HS-5 (cell line): ENCODE measurements at regions not wholly inside any gene's neighbourhood (a gene's known extent, or its start where the extent isn't known, plus 50 kb on each side); places are given as distances from the start of the nearest gene placed in this dataset.

Experiments used
- DNase-seq: peaks from one replicate; pipeline ENCODE4 v3.0.0-alpha.2; 2012; ENCODE audit warnings: low read depth

DNA sequence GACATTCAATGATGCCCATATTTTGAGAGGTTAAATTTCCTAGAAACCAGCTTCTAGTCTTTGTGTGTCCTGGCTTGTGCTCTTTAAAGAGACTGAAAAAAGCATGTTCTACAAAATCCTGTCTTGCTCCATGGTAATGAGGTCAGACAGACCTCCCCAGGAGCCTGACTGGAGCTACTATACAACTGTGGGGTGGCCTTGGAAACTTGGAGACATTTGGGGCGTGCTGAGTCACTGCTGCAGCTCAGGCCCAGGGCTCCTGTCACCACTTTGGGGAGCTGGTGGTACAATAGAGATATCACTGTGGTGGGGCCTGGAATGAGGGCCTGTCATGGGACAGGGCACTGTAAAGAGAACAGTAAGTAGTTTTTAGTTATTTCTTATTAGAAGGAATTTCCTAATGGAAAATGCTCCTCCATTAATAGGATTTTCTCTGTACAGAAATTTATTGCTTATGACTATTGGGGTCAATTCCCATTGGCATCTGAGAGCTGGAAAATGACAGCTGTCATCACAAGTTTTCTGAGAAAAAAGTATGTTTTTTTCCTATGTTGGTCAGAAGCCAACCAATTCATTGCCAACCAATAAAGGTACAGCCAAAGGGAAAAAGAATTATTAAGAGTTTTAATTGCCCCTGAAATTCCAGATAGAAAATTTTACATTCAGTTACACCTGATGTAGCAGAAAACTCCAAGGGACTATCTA, 207.4 kb upstream of the JADE1 start:
- DNase-seq: no peak

- peak; percentile 89 for DNase-seq
These were observed 208.3 kb upstream of the JADE1 start for GRCh38 chr4:128600996-128601871.

- no peak for DNase-seq
These were observed 209.1 kb upstream of the JADE1 start for GRCh38 chr4:128600410-128600809.

DNA sequence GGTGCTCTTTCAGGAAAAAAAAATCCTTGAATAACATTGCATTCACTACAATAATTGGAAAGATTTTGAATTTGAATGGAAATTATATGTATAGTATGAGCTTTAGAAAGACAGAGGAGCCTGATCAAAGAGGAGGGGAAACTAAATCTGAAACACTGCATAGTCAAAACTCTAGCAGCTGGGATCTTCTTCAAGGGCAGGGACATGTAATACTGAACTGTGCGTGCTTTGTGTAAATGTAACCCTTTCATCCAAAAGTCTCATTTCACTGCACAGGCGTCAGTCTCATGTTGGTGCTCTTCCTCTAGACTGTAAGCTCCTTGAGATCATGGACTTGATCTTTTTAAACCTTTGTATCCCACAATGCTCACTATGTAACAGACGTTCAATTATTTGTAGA, 212.0 kb upstream of the JADE1 start:
- no peak for DNase-seq

DNA sequence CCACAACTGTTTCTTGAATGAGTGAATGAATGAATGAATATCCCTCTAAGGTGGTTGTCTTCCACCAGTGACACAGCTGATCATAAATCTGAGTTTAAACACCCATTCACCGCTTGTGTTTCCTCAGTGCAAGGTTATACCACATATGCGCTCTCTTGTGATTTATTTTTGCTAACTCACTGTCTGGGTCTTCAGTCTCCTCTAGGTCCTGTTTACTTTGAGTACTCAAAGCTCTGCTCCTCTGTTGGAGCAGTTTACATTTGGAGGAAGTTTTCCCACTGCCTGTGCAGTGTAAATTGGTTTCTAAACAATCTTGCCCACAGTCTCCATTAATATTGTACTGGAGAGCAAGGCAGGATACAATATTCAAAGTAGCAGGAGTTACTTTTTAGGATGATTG, 212.6 kb upstream of the JADE1 start:
- DNase-seq: no peak

DNA sequence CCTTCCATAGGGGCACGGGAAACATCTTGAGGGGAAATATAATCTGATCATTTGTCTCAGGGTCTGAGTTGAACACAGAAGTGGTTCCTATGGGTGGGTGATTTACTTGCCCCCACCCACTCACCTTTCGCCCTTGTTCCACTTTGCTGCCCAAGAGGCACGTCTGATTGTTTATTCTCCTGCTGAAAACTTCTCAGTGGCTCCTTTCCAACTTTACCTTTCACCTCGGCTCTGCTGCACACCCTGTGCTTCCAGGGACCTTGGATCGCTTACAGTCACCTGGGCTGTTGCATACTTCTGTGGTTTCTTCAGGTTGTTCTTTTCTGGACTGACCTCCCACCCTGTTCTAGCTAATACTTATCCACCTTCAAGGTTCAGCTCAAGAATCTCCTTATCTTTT, 213.4 kb upstream of the JADE1 start:
- no peak for DNase-seq

- DNase-seq: no peak
These were observed 218.0 kb upstream of the JADE1 start for GRCh38 chr4:128591482-128591881.

DNA sequence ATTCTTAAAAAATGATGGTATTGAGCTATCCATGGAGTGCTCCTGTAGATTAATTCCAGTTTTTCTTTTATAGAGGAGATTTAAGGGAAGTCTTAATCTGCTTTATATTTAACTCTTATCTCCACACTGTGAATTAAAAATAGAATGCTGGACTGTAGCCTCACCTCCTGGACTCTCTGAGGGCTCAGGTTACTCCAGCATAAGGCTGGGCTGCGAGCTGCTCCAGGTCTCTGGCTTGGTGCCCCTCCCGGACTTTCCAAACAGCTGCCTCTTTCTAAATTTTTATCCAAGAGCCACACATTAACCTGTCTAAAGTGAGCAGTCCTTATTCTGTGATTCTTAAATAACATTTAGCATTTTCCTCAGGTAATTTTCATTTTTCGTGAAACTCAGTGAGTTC, 218.7 kb upstream of the JADE1 start:
- no peak for DNase-seq

GRCh38 chr4:128590034-128590740, 219.3 kb upstream of the JADE1 start:
- DNase-seq: no peak

- no peak for DNase-seq
These were observed 220.0 kb upstream of the JADE1 start for GRCh38 chr4:128589384-128589965.

DNA sequence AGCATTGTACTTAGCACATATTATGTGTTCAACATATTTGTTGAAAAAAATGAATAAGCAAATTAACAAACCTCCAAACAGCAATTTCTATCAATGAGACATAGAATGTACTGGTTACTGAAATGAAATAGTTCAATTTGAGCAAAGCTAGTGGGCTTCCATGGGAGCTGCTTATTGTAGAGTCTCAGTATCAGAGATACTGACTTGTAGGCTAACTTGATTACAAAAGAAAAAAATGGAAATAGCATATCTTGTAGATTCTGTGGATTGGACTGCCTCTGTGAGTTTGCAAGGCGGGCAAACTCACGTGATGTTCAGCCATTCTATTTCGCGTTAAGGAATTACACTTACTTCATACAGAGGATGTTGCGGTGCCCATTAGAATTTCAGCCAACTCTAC, 222.1 kb upstream of the JADE1 start:
- DNase-seq: no peak

- no peak for DNase-seq
These were observed 225.5 kb upstream of the JADE1 start for GRCh38 chr4:128583753-128584712.

DNA sequence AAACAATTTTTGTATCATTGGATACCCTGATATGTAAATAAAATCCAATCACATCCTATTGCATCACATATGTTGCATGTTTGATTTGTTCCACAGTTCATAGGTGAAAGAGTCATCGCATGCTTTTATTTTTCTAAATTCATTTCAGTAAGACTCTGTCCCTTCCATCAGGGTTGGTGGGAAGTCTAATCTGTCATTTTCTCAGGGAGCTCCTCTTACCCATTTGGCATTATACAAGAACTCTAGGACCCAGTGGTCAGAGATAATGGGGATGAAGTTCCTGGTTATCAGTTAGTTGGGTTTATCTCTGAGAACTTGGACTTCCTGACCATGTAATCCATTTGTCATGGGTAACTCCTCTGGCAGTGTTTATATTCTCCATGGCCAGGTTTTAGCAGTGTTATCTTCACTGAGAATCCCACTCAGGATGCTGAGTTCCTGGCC, 227.1 kb upstream of the JADE1 start:
- no peak for DNase-seq

GRCh38 chr4:128579154-128579853, 230.2 kb upstream of the JADE1 start:
- DNase-seq: no peak

DNA sequence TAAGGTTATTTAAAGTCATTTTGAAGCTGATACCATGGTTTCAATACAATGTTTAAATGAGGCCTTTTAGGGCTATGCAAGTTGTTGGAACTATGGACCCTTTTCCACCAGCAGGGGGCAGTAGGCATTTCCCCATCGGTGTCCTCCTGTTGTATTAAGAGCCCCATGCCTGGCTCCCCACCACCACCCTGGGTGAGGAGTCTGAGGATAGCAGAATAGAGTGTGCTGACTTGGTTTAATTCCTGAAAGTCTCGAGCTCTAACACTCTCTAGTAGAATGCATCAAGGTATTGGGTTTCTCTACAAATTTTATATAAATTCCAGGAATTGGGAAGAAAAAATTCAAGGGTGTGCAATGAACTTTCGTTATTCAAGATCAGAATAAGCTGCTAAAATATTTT, 234.8 kb upstream of the JADE1 start:
- DNase-seq: no peak

GRCh38 chr4:128573781-128574508, 235.6 kb upstream of the JADE1 start:
- DNase-seq: peak; percentile 65

DNA sequence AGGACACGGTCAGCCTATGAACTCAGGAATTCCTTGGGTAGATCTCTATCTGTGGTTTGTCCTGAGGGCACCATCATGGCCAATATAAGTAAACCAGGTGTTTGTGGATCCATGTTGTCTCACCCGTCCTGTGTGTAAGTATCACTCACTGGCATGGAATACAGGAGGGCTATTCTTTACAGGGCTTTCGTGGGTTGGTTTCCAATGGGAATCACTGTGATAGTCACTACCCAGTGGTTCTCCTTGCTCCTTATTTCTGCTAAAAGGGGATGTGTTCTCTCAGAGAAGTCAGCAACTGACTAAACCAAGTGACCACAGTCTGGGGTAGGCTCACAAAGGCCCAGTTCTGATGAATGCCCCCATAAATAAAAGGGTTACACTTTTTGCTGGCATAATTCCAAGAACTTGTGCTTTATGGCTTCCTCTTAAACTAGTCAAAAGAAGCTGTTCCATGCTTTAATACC, 236.7 kb upstream of the JADE1 start:
- no peak for DNase-seq

DNA sequence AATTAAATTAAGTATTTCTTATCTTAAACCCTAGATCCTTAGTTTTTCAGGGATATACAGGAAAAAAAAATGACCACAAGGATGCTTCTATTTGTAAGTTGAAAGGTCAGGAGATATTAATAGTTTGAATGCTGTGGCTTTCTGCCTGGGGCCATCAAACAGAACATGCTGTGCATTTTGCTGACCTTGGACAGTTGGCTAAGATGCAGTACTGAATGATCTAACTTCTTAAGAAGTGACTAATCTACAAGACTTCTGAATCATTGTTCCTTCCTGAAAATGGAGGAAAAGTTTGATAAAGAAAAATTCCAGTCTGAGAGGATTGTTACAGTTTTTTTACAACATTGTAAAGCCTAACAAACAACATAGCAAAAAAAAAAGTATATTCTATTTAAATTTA, 237.8 kb upstream of the JADE1 start:
- DNase-seq: peak; percentile 74

DNA sequence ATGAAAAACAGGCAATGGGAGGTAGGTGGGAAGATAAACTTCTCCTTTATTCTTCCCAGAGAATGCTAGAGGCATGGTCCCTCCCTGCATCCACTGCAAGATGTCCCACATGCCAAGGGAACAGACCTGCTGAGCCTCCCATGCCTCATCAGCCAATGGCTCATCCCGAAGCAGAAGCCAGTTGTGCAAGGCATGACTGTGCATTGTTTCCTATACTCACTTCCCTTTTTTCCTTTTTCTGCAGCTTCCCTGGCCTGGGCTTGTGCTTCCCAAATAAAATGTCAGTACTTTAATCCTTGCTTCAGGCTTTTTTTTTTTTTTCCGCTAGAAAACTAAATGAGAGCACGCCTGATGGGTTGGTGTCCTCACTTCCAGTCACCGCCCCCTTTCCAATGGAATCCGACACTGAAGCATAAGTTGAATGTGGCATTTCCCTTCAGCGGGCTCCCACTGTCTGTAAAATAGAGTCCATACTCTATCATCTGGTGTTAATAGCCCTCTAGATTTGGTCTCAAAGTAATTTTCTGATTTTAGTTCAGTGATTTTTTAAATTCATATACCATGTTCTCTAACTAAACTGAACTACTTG, 239.0 kb upstream of the JADE1 start:
- no peak for DNase-seq
